ENCODE measurements at regions not wholly inside any gene's neighbourhood (a gene's known extent, or its start where the extent isn't known, plus 50 kb on each side); places are given as distances from the start of the nearest gene placed in this dataset.

DNA sequence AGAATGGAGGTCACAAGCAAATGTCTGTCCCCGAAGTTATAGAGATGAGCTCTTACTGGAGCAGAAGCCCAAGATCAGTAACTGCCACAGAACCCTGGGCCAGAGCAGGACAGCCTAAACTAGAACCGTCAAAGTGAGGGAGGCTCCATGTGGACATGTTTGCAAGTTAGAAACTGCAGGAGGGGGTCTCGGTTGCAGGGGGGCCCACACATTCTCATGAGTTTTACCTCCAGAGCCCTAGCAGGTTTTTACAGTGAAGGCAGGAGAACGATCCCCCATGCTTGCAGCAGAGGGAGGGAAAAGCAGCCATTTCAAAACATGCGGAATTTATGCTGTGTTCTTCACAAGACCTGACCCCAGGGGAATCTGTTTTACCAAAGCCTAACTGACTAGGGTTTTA is 133.5 kb upstream of the B3GAT1 start:
- TF ChIP-seq, protein P1, sequence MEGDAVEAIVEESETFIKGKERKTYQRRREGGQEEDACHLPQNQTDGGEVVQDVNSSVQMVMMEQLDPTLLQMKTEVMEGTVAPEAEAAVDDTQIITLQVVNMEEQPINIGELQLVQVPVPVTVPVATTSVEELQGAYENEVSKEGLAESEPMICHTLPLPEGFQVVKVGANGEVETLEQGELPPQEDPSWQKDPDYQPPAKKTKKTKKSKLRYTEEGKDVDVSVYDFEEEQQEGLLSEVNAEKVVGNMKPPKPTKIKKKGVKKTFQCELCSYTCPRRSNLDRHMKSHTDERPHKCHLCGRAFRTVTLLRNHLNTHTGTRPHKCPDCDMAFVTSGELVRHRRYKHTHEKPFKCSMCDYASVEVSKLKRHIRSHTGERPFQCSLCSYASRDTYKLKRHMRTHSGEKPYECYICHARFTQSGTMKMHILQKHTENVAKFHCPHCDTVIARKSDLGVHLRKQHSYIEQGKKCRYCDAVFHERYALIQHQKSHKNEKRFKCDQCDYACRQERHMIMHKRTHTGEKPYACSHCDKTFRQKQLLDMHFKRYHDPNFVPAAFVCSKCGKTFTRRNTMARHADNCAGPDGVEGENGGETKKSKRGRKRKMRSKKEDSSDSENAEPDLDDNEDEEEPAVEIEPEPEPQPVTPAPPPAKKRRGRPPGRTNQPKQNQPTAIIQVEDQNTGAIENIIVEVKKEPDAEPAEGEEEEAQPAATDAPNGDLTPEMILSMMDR (conservative IDR thresholded peaks at IDR 0.05; ENCODE audit: low read depth, low read length), result no peak
- H3K4me3 ChIP-seq (ENCODE audit: low read length), result no peak overlapping the region
- no peak for DNase-seq (ENCODE audit: low read depth)

DNA sequence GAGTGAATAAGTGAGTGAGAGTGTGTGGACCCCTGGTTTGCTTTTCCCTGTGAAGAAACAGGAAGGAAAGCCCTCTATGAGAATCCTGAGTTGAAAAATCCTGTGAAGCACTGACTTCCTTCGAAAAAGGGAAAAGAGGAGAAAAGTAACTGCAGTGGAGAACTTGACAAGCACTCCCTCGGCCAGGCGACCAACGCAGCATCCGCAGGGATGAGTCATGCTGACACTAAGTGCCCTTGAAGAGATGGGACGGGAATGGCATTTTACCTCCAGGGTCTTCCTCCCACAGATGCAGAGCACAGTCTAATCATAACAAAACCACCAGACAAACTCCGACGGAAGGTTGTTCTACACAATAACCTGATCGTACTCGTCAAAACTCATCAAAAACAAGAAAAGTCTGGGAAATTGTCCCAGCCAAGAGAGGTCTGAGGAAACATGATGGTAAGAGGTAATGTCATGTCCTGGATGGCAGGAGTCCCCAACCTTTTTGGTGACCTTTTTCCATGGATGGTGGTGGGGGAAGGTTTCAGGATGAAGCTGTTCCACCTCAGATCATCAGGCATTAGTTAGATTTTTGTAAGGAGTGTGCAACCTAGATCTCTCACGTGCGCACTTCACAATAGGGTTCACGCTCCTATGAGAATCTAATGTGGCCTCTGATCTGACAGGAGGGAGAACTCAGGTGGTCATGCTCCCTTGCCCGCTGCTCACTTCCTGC is 132.2 kb upstream of the B3GAT1 start:
- no peak for DNase-seq (ENCODE audit: low read depth)
- TF ChIP-seq, protein P1 (conservative IDR thresholded peaks at IDR 0.05; ENCODE audit: low read depth, low read length), result no peak
- no peak overlapping the region for H3K4me3 ChIP-seq (ENCODE audit: low read length)

DNA sequence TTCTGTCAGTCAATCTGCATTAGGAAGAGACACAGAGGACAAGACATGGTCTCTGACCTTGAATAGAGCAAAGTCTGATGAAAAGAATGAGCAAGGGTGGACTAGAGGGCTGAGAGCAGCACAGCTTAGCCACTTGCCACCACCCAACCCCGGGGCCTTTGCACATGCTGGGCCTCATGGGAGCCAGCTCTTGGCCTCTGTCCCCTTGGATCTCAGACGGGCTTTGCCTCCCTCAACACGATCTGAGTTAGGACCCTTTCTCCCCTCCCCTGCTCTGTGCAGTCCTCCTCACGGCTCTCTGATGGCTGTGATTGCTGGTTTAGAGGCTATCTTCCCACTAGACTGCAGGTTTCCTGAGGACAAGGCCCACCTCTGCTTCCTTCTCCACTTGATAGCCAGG is 131.6 kb upstream of the B3GAT1 start:
- DNase-seq (ENCODE audit: low read depth), result no peak
- TF ChIP-seq, protein P1 (conservative IDR thresholded peaks at IDR 0.05; ENCODE audit: low read depth, low read length), result no peak
- H3K4me3 ChIP-seq (ENCODE audit: low read length), result no peak overlapping the region

DNA sequence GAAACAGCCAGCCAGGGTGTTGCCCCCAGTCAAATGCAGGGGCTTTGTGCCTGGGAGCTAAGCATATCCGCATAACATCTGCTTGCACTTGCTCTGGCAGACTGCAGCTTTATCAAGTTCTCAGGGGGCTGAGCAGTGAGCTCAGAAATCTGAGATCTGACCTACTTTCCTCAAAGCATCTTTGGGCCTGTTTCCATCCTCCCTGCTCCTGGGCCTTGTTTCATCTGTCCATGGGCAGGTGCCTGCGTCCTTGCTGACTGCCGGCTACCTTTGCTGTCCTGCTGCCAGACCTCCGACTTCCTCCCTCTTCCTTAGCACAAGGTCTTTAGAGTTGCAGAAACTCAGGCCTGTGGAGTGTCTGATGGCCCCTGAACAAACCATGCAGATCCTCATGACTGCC is 131.2 kb upstream of the B3GAT1 start:
- H3K4me3 ChIP-seq (ENCODE audit: low read length), result no peak overlapping the region
- DNase-seq (ENCODE audit: low read depth), result no peak
- TF ChIP-seq, protein P1 (conservative IDR thresholded peaks at IDR 0.05; ENCODE audit: low read depth, low read length), result no peak

DNA sequence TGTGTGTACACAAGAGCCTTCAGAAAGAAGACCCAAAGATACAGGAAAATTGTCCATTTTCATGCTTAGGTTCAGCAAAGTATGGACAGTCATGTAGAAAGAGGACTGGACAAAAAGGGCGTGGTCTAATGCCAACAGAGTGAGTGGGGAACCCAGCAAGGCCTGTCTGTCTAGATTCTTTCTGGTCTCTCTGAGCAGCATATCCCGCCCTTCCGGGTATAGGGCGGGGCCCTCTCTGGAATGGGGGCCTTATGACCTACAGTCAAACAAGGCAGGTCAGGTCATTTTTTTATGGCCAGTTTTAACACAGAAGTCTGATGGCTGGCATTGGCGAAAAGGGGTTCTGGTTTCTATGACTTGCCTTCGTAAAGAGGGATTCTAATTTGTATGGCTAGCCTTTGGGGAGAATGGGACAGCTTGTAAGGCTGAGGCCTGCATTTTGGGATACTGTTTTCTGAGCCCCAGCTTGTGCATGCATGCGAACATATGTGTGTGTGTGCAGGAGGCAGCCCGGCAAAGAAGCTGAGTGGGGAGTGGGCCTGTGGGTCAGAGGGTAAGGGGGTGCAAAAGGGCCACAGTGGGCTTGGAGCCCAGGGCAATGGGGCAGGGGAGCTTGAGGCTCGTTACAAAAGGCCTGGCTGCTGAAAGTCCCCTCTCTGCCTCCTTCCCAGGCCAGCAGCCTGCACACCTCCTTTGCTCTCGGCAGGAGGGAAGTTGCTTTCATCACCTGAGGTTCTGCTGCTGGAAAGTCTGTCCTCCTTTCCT is 130.5 kb upstream of the B3GAT1 start:
- DNase-seq (ENCODE audit: low read depth), result no peak
- TF ChIP-seq, protein P1 (conservative IDR thresholded peaks at IDR 0.05; ENCODE audit: low read depth, low read length), result no peak

DNA sequence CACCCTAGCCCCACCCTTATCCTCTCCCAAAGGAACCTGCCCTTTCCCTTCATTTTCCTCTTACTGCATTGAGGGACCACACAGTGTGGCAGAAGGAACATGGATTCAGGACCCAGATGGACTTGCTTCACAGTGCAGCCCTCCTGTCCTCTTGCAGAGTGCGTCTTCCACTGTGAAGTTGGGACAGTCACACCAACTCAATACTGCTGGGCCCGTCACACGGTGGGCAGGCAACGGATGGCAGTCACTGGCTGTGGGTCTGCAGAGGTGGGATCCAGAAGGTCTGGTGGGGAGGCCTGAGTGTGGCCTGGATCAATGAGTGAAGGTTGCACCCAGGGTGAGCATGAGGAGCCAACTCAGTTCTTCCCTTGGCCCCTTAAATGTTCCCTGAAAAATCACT is 129.9 kb upstream of the B3GAT1 start:
- H3K4me3 ChIP-seq (ENCODE audit: low read length), result no peak overlapping the region
- TF ChIP-seq, protein P1 (conservative IDR thresholded peaks at IDR 0.05; ENCODE audit: low read depth, low read length), result no peak
- no peak for DNase-seq (ENCODE audit: low read depth)

More for the DNA sequence above, 130.5 kb upstream of the B3GAT1 start:
- H3K4me3 ChIP-seq (ENCODE audit: low read length), result no peak overlapping the region

DNA sequence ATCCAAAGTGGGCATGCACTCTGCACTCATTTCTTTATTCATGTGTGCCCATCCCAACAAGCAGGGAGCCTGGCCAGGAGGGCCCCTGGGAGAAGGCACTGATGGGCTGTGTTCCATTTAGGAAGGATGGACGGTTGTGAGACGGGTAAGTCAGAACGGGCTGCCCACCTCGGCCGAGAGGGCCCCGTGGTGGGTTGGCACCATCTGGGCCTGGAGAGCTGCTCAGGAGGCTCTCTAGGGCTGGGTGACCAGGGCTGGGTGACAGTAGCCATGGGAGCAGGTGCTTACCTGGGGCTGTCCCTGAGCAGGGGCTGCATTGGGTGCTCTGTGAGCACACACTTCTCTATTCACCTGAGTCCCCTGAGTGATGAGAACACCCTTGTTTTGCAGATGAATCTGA is 129.3 kb upstream of the B3GAT1 start:
- TF ChIP-seq, protein P1 (conservative IDR thresholded peaks at IDR 0.05; ENCODE audit: low read depth, low read length), result no peak
- no peak for DNase-seq (ENCODE audit: low read depth)
- no peak overlapping the region for H3K4me3 ChIP-seq (ENCODE audit: low read length)
